ENCODE measurements at regions not wholly inside any gene's neighbourhood (a gene's known extent, or its start where the extent isn't known, plus 50 kb on each side); places are given as distances from the start of the nearest gene placed in this dataset.

DNA sequence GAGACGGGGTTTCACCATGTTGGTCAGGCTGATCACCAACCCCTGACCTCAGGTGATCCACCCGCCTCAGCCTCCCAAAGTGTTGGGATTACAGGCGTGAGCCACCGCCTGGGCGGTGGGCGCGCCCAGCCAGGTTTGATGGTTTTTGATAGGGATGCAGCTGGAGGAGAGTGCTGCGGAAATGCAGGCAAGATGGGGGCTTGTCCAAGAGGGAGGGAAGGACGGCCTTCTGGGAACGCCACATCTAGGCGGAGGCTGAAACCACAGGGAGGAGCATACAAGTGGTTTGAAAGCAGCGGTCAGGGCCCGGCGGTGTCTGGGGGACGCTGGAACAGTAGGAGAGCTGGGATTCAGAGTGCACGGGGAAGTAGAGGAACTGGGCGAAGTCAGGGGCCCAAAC lies 134.6 kb downstream of the VRK1 start:
- no peaks in the 10 kb centered on the region for H3K9me2 ChIP-seq (ENCODE audit: insufficient read depth, low read length)
- H3K9me3 ChIP-seq (ENCODE audit: low read length), result no peaks in the 10 kb centered on the region
- peaks cover 3% of the 10 kb centered on the region for H3F3A ChIP-seq (ENCODE audit: insufficient read depth, low read length, poor library complexity, severe bottlenecking)
- TF ChIP-seq MXI1 (conservative IDR thresholded peaks at IDR 0.05; ENCODE audit: poor library complexity, severe bottlenecking), result no peak
- no peak for TF ChIP-seq EZH2 (IDR thresholded peaks at IDR 0.05; ENCODE audit: borderline replicate concordance, insufficient read depth, low read length, poor library complexity, severe bottlenecking)
- TF ChIP-seq EP300 (conservative IDR thresholded peaks at IDR 0.05; ENCODE audit: poor library complexity, severe bottlenecking), result no peak
- no peak for TF ChIP-seq POLR2AphosphoS5 (IDR thresholded peaks at IDR 0.05)
- TF ChIP-seq, protein P1, sequence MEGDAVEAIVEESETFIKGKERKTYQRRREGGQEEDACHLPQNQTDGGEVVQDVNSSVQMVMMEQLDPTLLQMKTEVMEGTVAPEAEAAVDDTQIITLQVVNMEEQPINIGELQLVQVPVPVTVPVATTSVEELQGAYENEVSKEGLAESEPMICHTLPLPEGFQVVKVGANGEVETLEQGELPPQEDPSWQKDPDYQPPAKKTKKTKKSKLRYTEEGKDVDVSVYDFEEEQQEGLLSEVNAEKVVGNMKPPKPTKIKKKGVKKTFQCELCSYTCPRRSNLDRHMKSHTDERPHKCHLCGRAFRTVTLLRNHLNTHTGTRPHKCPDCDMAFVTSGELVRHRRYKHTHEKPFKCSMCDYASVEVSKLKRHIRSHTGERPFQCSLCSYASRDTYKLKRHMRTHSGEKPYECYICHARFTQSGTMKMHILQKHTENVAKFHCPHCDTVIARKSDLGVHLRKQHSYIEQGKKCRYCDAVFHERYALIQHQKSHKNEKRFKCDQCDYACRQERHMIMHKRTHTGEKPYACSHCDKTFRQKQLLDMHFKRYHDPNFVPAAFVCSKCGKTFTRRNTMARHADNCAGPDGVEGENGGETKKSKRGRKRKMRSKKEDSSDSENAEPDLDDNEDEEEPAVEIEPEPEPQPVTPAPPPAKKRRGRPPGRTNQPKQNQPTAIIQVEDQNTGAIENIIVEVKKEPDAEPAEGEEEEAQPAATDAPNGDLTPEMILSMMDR (IDR thresholded peaks at IDR 0.05; ENCODE audit: poor library complexity, severe bottlenecking), result no peak
- TF ChIP-seq, protein P2, sequence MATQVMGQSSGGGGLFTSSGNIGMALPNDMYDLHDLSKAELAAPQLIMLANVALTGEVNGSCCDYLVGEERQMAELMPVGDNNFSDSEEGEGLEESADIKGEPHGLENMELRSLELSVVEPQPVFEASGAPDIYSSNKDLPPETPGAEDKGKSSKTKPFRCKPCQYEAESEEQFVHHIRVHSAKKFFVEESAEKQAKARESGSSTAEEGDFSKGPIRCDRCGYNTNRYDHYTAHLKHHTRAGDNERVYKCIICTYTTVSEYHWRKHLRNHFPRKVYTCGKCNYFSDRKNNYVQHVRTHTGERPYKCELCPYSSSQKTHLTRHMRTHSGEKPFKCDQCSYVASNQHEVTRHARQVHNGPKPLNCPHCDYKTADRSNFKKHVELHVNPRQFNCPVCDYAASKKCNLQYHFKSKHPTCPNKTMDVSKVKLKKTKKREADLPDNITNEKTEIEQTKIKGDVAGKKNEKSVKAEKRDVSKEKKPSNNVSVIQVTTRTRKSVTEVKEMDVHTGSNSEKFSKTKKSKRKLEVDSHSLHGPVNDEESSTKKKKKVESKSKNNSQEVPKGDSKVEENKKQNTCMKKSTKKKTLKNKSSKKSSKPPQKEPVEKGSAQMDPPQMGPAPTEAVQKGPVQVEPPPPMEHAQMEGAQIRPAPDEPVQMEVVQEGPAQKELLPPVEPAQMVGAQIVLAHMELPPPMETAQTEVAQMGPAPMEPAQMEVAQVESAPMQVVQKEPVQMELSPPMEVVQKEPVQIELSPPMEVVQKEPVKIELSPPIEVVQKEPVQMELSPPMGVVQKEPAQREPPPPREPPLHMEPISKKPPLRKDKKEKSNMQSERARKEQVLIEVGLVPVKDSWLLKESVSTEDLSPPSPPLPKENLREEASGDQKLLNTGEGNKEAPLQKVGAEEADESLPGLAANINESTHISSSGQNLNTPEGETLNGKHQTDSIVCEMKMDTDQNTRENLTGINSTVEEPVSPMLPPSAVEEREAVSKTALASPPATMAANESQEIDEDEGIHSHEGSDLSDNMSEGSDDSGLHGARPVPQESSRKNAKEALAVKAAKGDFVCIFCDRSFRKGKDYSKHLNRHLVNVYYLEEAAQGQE (IDR thresholded peaks at IDR 0.05; ENCODE audit: borderline replicate concordance), result no peak
- no peak for TF ChIP-seq RAD21 (conservative IDR thresholded peaks at IDR 0.05)
- no peak for TF ChIP-seq TAF1 (IDR thresholded peaks at IDR 0.05; ENCODE audit: low read depth)
- TF ChIP-seq SMC3 (conservative IDR thresholded peaks at IDR 0.05; ENCODE audit: poor library complexity), result no peak
- H3K9ac ChIP-seq (ENCODE audit: low read length), result no peak overlapping the region
- H3K79me2 ChIP-seq (replicated peaks; ENCODE audit: insufficient read depth, low read length), result no peaks in the 10 kb centered on the region
- H3K27ac ChIP-seq (ENCODE audit: low read length), result peak overlapping the region; percentile 81
- no peak overlapping the region for H2AFZ ChIP-seq (ENCODE audit: low read depth, low read length)
- no peak overlapping the region for H3K4me3 ChIP-seq (ENCODE audit: low read length)
- no peaks in the 10 kb centered on the region for H3K36me3 ChIP-seq (ENCODE audit: insufficient read depth, low read length)
- H3K4me2 ChIP-seq (ENCODE audit: low read length), result no peak overlapping the region
- no peaks in the 10 kb centered on the region for H3K27me3 ChIP-seq (ENCODE audit: insufficient read depth, low read depth, low read length)
- H4K20me1 ChIP-seq (ENCODE audit: insufficient read depth), result no peaks in the 10 kb centered on the region

DNA sequence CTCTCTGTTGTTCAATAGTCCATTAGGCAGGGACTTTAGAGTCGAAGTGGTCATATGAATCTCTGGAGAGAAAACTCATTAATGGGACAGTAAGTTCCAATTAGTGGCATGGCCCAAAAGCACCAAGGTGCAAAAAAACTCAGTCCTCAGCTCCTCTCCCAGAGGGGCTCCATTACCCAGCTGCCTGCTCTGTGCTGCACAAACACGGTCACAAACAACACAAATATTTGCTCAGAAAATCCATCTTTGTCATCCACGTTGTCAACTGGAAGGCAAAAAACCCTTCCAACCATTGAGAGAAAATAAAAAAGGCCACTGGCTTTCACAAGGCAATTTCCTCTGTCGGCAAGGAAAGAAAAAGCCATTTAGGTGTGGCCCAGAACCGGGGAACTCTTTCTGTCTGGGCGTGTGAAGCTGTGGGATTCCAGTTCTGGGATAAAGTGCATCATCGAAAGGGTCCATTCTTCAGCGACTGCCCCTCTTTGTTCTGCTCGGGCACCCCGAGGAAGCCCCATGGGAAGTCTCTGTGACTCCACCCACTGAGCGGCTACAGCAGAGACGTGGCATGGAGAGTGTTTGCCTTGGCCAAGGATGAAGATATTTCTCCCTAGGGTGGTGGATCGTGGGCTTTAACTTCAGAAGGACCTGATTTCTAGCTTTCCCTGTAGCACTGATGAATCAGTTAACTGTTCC lies 137.6 kb downstream of the VRK1 start:
- H2AFZ ChIP-seq (ENCODE audit: low read depth, low read length), result no peak overlapping the region
- H3K9me3 ChIP-seq (ENCODE audit: low read length), result no peaks in the 10 kb centered on the region
- no peaks in the 10 kb centered on the region for H3K79me2 ChIP-seq (replicated peaks; ENCODE audit: insufficient read depth, low read length)
- no peak overlapping the region for H3K4me2 ChIP-seq (ENCODE audit: low read length)
- TF ChIP-seq SMC3 (conservative IDR thresholded peaks at IDR 0.05; ENCODE audit: poor library complexity) (no peak), RAD21 (conservative IDR thresholded peaks at IDR 0.05) (no peak), MXI1 (conservative IDR thresholded peaks at IDR 0.05; ENCODE audit: poor library complexity, severe bottlenecking) (no peak), TAF1 (IDR thresholded peaks at IDR 0.05; ENCODE audit: low read depth) (no peak), EZH2 (IDR thresholded peaks at IDR 0.05; ENCODE audit: borderline replicate concordance, insufficient read depth, low read length, poor library complexity, severe bottlenecking) (no peak), EP300 (conservative IDR thresholded peaks at IDR 0.05; ENCODE audit: poor library complexity, severe bottlenecking) (no peak), POLR2AphosphoS5 (IDR thresholded peaks at IDR 0.05) (no peak)
- TF ChIP-seq, protein P2 (IDR thresholded peaks at IDR 0.05; ENCODE audit: borderline replicate concordance), result no peak
- TF ChIP-seq, protein P1 (IDR thresholded peaks at IDR 0.05; ENCODE audit: poor library complexity, severe bottlenecking), result no peak
- no peaks in the 10 kb centered on the region for H3K9me2 ChIP-seq (ENCODE audit: insufficient read depth, low read length)
- H3F3A ChIP-seq (ENCODE audit: insufficient read depth, low read length, poor library complexity, severe bottlenecking), result no peaks in the 10 kb centered on the region
- no peaks in the 10 kb centered on the region for H3K27me3 ChIP-seq (ENCODE audit: insufficient read depth, low read depth, low read length)
- no peak overlapping the region for H3K27ac ChIP-seq (ENCODE audit: low read length)
- H3K9ac ChIP-seq (ENCODE audit: low read length), result no peak overlapping the region
- H3K4me3 ChIP-seq (ENCODE audit: low read length), result no peak overlapping the region
- H4K20me1 ChIP-seq (ENCODE audit: insufficient read depth), result no peaks in the 10 kb centered on the region
- H3K36me3 ChIP-seq (ENCODE audit: insufficient read depth, low read length), result no peaks in the 10 kb centered on the region

Data from neural cell (in vitro differentiated cells).